WTC11 (cell line): ENCODE measurements at regions not wholly inside any gene's neighbourhood (a gene's known extent, or its start where the extent isn't known, plus 50 kb on each side); places are given as distances from the start of the nearest gene placed in this dataset.

Experiments
- ATAC-seq: fragments of 200-7000 bp; cut with Tn5 transposase; 2 replicates; pipeline ENCODE4 v1.10.0; 2021; ENCODE audit warnings: mild to moderate bottlenecking, moderate library complexity
- CTCF ChIA-PET: fragments of 300-600 bp; sonication (Branson Sonifier 250); formaldehyde crosslinking; loops from one replicate; lab custom pipeline; 2021; ENCODE audit warnings: antibody characterized with exemption; lab: Charles Lee
- POLR2A ChIA-PET: fragments of 350-600 bp; sonication (Branson Sonifier 250); formaldehyde crosslinking; loops from one replicate; lab custom pipeline; 2021; ENCODE audit warnings: antibody characterized with exemption; lab: Charles Lee
- DNase-seq: peaks from one replicate; pipeline ENCODE4 v3.0.0; 2021; ENCODE audit warnings: low spot score
- H3K27ac Mint-ChIP-seq: 2 replicates; pipeline ENCODE4 v1.8.0; 2021; ENCODE audit warnings: mixed read lengths
- H3K27me3 Mint-ChIP-seq: 2 replicates; pipeline ENCODE4 v1.8.0; 2021; ENCODE audit warnings: low read depth, mild to moderate bottlenecking, moderate library complexity, mixed read lengths
- H3K36me3 Mint-ChIP-seq: 2 replicates; pipeline ENCODE4 v1.8.0; 2021; ENCODE audit warnings: mixed read lengths
- H3K4me1 Mint-ChIP-seq: 2 replicates; pipeline ENCODE4 v1.8.0; 2022; ENCODE audit warnings: mixed read lengths
- H3K4me3 Mint-ChIP-seq: 2 replicates; pipeline ENCODE4 v1.8.0; 2021; ENCODE audit warnings: mild to moderate bottlenecking, moderate library complexity, mixed read lengths
- H3K9me3 Mint-ChIP-seq: 2 replicates; pipeline ENCODE4 v1.8.0; 2021; ENCODE audit warnings: mixed read lengths
- CREM ChIP-seq: sonication (generic); formaldehyde crosslinking; IDR thresholded peaks from 2 replicates; pipeline ENCODE4 v1.8.1; 2022; ENCODE audit warnings: mild to moderate bottlenecking, missing genetic modification reagents, moderate library complexity
- ETV6 ChIP-seq: sonication (generic); formaldehyde crosslinking; IDR thresholded peaks from 2 replicates; pipeline ENCODE4 v1.8.1; 2022; ENCODE audit warnings: mild to moderate bottlenecking, missing genetic modification reagents
- FOXP1 ChIP-seq: sonication (generic); formaldehyde crosslinking; IDR thresholded peaks from 2 replicates; pipeline ENCODE4 v1.8.0; 2022; ENCODE audit warnings: missing genetic modification reagents, mild to moderate bottlenecking, moderate library complexity, borderline replicate concordance
- GABPB1 ChIP-seq: sonication (generic); formaldehyde crosslinking; IDR thresholded peaks from 2 replicates; pipeline ENCODE4 v1.8.1; 2023; ENCODE audit warnings: mild to moderate bottlenecking, missing genetic modification reagents
- HMGA2 ChIP-seq: fragments of 250-450 bp; sonication (Bioruptor Pico); IDR thresholded peaks from 2 replicates; pipeline ENCODE4 v1.4.0; 2021; ENCODE audit warnings: mild to moderate bottlenecking, moderate library complexity
- IRF2 ChIP-seq: sonication (generic); formaldehyde crosslinking; IDR thresholded peaks from 2 replicates; pipeline ENCODE4 v1.8.0; 2022; ENCODE audit warnings: low read depth, missing genetic modification reagents, borderline replicate concordance
- KAT7 ChIP-seq: sonication (generic); formaldehyde crosslinking; IDR thresholded peaks from 2 replicates; pipeline ENCODE4 v1.8.1; 2023; ENCODE audit warnings: missing genetic modification reagents, mild to moderate bottlenecking, borderline replicate concordance
- NR3C1 ChIP-seq: sonication (generic); formaldehyde crosslinking; conservative IDR thresholded peaks from 2 replicates; pipeline ENCODE4 v1.8.1; 2023; ENCODE audit warnings: low read depth, mild to moderate bottlenecking, missing genetic modification reagents
- PRRX2 ChIP-seq: fragments of 250-450 bp; sonication (Bioruptor Pico); IDR thresholded peaks from 2 replicates; pipeline ENCODE4 v1.8.0; 2021; ENCODE audit warnings: mild to moderate bottlenecking
- SMAD4 ChIP-seq: sonication (generic); formaldehyde crosslinking; IDR thresholded peaks from 2 replicates; pipeline ENCODE4 v1.8.0; 2022; ENCODE audit warnings: mild to moderate bottlenecking, missing genetic modification reagents
- SOX15 ChIP-seq: fragments of 250-450 bp; sonication (Bioruptor Pico); IDR thresholded peaks from 2 replicates; pipeline ENCODE4 v1.9.0; 2021; ENCODE audit warnings: mild to moderate bottlenecking
- ZNF396 ChIP-seq: fragments of 250-450 bp; sonication (Bioruptor Pico); IDR thresholded peaks from 2 replicates; pipeline ENCODE4 v1.8.0; 2021; ENCODE audit warnings: mild to moderate bottlenecking, moderate library complexity, borderline replicate concordance
- ZNF671 ChIP-seq: fragments of 250-450 bp; sonication (Bioruptor Pico); IDR thresholded peaks from 2 replicates; pipeline ENCODE4 v1.8.0; 2021; ENCODE audit warnings: mild to moderate bottlenecking
- TF ChIP-seq, protein P1 (sequence below): fragments of 250-450 bp; sonication (Bioruptor Pico); IDR thresholded peaks from 2 replicates; pipeline ENCODE4 v1.9.0; 2021; ENCODE audit warnings: mild to moderate bottlenecking, borderline replicate concordance
- TF ChIP-seq, protein P2 (sequence below): sonication (generic); formaldehyde crosslinking; IDR thresholded peaks from 2 replicates; pipeline ENCODE4 v1.8.1; 2022; ENCODE audit warnings: missing genetic modification reagents, borderline replicate concordance
- TF ChIP-seq, protein P3 (sequence below): sonication (generic); formaldehyde crosslinking; IDR thresholded peaks from 2 replicates; pipeline ENCODE4 v1.8.1; 2023; ENCODE audit warnings: mild to moderate bottlenecking, missing genetic modification reagents, moderate library complexity
- TF ChIP-seq, protein P4 (sequence below): sonication (generic); formaldehyde crosslinking; IDR thresholded peaks from 2 replicates; pipeline ENCODE4 v1.8.0; 2022; ENCODE audit warnings: mild to moderate bottlenecking, missing genetic modification reagents
- TF ChIP-seq, protein P5 (sequence below): sonication (generic); formaldehyde crosslinking; IDR thresholded peaks from 2 replicates; pipeline ENCODE4 v1.8.0; 2022; ENCODE audit warnings: missing genetic modification reagents
- TF ChIP-seq, protein P6 (sequence below): sonication (generic); formaldehyde crosslinking; IDR thresholded peaks from 2 replicates; pipeline ENCODE4 v1.8.1; 2022; ENCODE audit warnings: low read depth, missing genetic modification reagents, borderline replicate concordance
- TF ChIP-seq, protein P7 (sequence below): sonication (generic); formaldehyde crosslinking; IDR thresholded peaks from 2 replicates; pipeline ENCODE4 v1.8.0; 2022; ENCODE audit warnings: mild to moderate bottlenecking, missing genetic modification reagents

DNA sequence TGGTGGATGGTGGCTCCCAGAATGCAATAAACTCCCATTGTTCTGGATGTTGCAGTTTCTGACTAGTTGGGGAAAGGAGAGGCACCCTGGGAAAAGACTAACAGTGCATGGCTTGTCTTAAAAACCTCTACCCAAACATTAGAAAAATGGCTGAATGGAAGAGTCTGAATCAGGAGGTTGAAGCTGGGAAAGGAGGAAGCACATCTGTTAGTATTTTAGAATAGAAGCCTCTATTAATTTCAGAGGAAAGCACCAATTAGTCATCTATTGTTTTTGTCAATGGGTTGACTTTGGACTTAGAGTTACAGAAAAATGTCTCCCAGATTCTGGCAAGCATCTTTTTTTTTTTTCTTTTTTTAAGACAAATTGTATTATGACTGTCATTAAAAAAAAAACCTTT, 56.1 kb upstream of the ELMO1 start:
- Mint-ChIP-seq H3K36me3 (no peaks in the 10 kb centered on the region), H3K9me3 (no peaks in the 10 kb centered on the region), H3K27ac (no peak overlapping the region), H3K27me3 (no peaks in the 10 kb centered on the region), H3K4me3 (no peak overlapping the region), H3K4me1 (peaks cover 30% of the 10 kb centered on the region)
- CTCF ChIA-PET = interaction anchor here (2.7 to 6.1 kb wide), 2 partner anchors 9 to 13 kb away, joined by 14 to 44 read pairs; no protein-coding TSS in a partner anchor
- ATAC-seq = no peak
- DNase-seq = no peak
- TF ChIP-seq ETV6 (CRISPR knock-in tag) = no peak
- TF ChIP-seq KAT7 (CRISPR knock-in tag) = no peak
- TF ChIP-seq, protein P1, sequence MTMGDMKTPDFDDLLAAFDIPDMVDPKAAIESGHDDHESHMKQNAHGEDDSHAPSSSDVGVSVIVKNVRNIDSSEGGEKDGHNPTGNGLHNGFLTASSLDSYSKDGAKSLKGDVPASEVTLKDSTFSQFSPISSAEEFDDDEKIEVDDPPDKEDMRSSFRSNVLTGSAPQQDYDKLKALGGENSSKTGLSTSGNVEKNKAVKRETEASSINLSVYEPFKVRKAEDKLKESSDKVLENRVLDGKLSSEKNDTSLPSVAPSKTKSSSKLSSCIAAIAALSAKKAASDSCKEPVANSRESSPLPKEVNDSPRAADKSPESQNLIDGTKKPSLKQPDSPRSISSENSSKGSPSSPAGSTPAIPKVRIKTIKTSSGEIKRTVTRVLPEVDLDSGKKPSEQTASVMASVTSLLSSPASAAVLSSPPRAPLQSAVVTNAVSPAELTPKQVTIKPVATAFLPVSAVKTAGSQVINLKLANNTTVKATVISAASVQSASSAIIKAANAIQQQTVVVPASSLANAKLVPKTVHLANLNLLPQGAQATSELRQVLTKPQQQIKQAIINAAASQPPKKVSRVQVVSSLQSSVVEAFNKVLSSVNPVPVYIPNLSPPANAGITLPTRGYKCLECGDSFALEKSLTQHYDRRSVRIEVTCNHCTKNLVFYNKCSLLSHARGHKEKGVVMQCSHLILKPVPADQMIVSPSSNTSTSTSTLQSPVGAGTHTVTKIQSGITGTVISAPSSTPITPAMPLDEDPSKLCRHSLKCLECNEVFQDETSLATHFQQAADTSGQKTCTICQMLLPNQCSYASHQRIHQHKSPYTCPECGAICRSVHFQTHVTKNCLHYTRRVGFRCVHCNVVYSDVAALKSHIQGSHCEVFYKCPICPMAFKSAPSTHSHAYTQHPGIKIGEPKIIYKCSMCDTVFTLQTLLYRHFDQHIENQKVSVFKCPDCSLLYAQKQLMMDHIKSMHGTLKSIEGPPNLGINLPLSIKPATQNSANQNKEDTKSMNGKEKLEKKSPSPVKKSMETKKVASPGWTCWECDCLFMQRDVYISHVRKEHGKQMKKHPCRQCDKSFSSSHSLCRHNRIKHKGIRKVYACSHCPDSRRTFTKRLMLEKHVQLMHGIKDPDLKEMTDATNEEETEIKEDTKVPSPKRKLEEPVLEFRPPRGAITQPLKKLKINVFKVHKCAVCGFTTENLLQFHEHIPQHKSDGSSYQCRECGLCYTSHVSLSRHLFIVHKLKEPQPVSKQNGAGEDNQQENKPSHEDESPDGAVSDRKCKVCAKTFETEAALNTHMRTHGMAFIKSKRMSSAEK (CRISPR knock-in tag) = no peak
- TF ChIP-seq, all 79 proteins: peak for 0
- POLR2A ChIA-PET = interaction anchor here (0.7 kb wide), 1 partner anchor 34 kb away, joined by 7 read pairs; no protein-coding TSS in a partner anchor

DNA sequence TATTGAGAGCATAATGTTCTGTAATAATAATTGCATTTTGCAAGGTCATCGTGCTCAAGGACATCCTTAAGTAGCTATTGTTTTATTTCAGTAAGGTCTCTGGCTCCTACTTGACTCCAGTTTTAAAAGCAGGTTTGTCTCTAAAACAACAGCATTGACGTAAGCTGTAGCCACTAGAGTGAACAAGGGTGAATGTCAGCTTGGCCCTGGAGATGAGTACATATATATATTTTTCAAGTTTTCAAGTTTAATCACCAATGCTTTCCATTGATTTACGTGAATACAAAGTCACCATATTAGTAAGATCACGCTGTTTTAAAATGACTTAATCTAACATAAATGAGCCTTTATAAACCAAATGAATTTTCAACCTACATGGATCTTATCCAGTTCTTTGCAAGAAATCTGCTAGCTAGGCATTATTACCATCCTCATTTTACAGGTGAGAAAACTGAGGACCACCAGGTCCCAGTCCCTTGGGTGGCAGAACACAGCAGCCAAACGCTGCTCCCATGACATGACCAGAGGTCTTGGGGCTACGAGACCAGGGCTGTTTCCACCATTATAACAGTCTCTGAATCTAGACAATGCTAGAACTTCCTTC, 57.2 kb upstream of the ELMO1 start:
- ChIA-PET CTCF (interaction anchor here (0.6 to 6.1 kb wide), 3 partner anchors 10 to 226 kb away, joined by 3 to 44 read pairs (median 14); no protein-coding TSS in a partner anchor), POLR2A (no interaction called here)
- ATAC-seq = no peak
- Mint-ChIP-seq H3K9me3 (no peaks in the 10 kb centered on the region), H3K36me3 (no peaks in the 10 kb centered on the region), H3K4me3 (no peak overlapping the region), H3K27me3 (no peaks in the 10 kb centered on the region), H3K4me1 (peaks cover 30% of the 10 kb centered on the region), H3K27ac (no peak overlapping the region)
- no peak for DNase-seq
- TF ChIP-seq, protein P2, sequence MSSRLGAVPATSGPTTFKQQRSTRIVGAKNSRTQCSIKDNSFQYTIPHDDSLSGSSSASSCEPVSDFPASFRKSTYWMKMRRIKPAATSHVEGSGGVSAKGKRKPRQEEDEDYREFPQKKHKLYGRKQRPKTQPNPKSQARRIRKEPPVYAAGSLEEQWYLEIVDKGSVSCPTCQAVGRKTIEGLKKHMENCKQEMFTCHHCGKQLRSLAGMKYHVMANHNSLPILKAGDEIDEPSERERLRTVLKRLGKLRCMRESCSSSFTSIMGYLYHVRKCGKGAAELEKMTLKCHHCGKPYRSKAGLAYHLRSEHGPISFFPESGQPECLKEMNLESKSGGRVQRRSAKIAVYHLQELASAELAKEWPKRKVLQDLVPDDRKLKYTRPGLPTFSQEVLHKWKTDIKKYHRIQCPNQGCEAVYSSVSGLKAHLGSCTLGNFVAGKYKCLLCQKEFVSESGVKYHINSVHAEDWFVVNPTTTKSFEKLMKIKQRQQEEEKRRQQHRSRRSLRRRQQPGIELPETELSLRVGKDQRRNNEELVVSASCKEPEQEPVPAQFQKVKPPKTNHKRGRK (CRISPR knock-in tag) = no peak
- TF ChIP-seq NR3C1 (CRISPR knock-in tag) (no peak), HMGA2 (CRISPR knock-in tag) (no peak), PRRX2 (no peak), ZNF671 (CRISPR knock-in tag) (no peak), SOX15 (CRISPR knock-in tag) (no peak), ZNF396 (CRISPR knock-in tag) (no peak), IRF2 (no peak), FOXP1 (CRISPR knock-in tag) (no peak), CREM (CRISPR knock-in tag) (no peak), GABPB1 (CRISPR knock-in tag) (no peak), SMAD4 (no peak)
- TF ChIP-seq, protein P3, sequence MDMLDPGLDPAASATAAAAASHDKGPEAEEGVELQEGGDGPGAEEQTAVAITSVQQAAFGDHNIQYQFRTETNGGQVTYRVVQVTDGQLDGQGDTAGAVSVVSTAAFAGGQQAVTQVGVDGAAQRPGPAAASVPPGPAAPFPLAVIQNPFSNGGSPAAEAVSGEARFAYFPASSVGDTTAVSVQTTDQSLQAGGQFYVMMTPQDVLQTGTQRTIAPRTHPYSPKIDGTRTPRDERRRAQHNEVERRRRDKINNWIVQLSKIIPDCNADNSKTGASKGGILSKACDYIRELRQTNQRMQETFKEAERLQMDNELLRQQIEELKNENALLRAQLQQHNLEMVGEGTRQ = no peak
- TF ChIP-seq, protein P4, sequence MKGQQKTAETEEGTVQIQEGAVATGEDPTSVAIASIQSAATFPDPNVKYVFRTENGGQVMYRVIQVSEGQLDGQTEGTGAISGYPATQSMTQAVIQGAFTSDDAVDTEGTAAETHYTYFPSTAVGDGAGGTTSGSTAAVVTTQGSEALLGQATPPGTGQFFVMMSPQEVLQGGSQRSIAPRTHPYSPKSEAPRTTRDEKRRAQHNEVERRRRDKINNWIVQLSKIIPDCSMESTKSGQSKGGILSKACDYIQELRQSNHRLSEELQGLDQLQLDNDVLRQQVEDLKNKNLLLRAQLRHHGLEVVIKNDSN (CRISPR knock-in tag) = no peak
- TF ChIP-seq, protein P5, sequence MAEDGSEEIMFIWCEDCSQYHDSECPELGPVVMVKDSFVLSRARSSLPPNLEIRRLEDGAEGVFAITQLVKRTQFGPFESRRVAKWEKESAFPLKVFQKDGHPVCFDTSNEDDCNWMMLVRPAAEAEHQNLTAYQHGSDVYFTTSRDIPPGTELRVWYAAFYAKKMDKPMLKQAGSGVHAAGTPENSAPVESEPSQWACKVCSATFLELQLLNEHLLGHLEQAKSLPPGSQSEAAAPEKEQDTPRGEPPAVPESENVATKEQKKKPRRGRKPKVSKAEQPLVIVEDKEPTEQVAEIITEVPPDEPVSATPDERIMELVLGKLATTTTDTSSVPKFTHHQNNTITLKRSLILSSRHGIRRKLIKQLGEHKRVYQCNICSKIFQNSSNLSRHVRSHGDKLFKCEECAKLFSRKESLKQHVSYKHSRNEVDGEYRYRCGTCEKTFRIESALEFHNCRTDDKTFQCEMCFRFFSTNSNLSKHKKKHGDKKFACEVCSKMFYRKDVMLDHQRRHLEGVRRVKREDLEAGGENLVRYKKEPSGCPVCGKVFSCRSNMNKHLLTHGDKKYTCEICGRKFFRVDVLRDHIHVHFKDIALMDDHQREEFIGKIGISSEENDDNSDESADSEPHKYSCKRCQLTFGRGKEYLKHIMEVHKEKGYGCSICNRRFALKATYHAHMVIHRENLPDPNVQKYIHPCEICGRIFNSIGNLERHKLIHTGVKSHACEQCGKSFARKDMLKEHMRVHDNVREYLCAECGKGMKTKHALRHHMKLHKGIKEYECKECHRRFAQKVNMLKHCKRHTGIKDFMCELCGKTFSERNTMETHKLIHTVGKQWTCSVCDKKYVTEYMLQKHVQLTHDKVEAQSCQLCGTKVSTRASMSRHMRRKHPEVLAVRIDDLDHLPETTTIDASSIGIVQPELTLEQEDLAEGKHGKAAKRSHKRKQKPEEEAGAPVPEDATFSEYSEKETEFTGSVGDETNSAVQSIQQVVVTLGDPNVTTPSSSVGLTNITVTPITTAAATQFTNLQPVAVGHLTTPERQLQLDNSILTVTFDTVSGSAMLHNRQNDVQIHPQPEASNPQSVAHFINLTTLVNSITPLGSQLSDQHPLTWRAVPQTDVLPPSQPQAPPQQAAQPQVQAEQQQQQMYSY (CRISPR knock-in tag) = no peak
- TF ChIP-seq, protein P6, sequence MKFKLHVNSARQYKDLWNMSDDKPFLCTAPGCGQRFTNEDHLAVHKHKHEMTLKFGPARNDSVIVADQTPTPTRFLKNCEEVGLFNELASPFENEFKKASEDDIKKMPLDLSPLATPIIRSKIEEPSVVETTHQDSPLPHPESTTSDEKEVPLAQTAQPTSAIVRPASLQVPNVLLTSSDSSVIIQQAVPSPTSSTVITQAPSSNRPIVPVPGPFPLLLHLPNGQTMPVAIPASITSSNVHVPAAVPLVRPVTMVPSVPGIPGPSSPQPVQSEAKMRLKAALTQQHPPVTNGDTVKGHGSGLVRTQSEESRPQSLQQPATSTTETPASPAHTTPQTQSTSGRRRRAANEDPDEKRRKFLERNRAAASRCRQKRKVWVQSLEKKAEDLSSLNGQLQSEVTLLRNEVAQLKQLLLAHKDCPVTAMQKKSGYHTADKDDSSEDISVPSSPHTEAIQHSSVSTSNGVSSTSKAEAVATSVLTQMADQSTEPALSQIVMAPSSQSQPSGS (CRISPR knock-in tag) = no peak
- TF ChIP-seq, protein P7, sequence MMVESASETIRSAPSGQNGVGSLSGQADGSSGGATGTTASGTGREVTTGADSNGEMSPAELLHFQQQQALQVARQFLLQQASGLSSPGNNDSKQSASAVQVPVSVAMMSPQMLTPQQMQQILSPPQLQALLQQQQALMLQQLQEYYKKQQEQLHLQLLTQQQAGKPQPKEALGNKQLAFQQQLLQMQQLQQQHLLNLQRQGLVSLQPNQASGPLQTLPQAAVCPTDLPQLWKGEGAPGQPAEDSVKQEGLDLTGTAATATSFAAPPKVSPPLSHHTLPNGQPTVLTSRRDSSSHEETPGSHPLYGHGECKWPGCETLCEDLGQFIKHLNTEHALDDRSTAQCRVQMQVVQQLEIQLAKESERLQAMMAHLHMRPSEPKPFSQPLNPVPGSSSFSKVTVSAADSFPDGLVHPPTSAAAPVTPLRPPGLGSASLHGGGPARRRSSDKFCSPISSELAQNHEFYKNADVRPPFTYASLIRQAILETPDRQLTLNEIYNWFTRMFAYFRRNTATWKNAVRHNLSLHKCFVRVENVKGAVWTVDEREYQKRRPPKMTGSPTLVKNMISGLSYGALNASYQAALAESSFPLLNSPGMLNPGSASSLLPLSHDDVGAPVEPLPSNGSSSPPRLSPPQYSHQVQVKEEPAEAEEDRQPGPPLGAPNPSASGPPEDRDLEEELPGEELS = no peak
